GM23338 (cell line): ENCODE measurements at regions not wholly inside any gene's neighbourhood (a gene's known extent, or its start where the extent isn't known, plus 50 kb on each side); places are given as distances from the start of the nearest gene placed in this dataset.

Experiments used
- ATAC-seq: fragments of 200-7000 bp; cut with Tn5 transposase; 3 replicates; pipeline ENCODE4 v1.9.1; 2020
- DNase-seq: peaks from one replicate; pipeline ENCODE4 v3.0.0-alpha.2; 2015; ENCODE audit warnings: low spot score
- H2AFZ ChIP-seq: fragments of 200-600 bp; sonication (generic); 2 replicates; pipeline ENCODE4 v1.8.0; 2016; ENCODE audit warnings: antibody characterized with exemption, mild to moderate bottlenecking, moderate library complexity
- H3F3A ChIP-seq: fragments of 200-600 bp; sonication (generic); replicated peaks from 2 replicates; pipeline ENCODE4 v1.8.0; 2017; ENCODE audit warnings: antibody characterized with exemption, mixed run types, low read depth
- H3K27ac ChIP-seq: fragments of 200-600 bp; sonication (generic); 2 replicates; pipeline ENCODE4 v1.6.1; 2016; ENCODE audit warnings: low read depth
- H3K27me3 ChIP-seq: fragments of 200-600 bp; sonication (generic); 2 replicates; pipeline ENCODE4 v1.8.0; 2016; ENCODE audit warnings: mild to moderate bottlenecking, mixed run types, moderate library complexity; ENCODE audit not compliant: insufficient read depth
- H3K36me3 ChIP-seq: fragments of 200-600 bp; sonication (generic); 2 replicates; pipeline ENCODE4 v1.8.0; 2016; ENCODE audit warnings: mild to moderate bottlenecking; ENCODE audit not compliant: insufficient read depth
- H3K4me1 ChIP-seq: fragments of 200-600 bp; sonication (generic); 2 replicates; pipeline ENCODE4 v1.8.0; 2016; ENCODE audit warnings: mild to moderate bottlenecking, moderate library complexity; ENCODE audit not compliant: insufficient read depth
- H3K4me2 ChIP-seq: fragments of 200-600 bp; sonication (generic); 2 replicates; pipeline ENCODE4 v1.7.1; 2017; ENCODE audit warnings: mixed run types
- H3K4me3 ChIP-seq: fragments of 200-600 bp; sonication (generic); 2 replicates; pipeline ENCODE4 v1.6.1; 2016; ENCODE audit warnings: mixed run types
- H3K79me2 ChIP-seq: fragments of 200-600 bp; sonication (generic); replicated peaks from 2 replicates; pipeline ENCODE4 v1.8.0; 2017; ENCODE audit warnings: mild to moderate bottlenecking; ENCODE audit not compliant: insufficient read depth
- H3K9me2 ChIP-seq: fragments of 200-600 bp; sonication (generic); 2 replicates; pipeline ENCODE4 v1.8.0; 2017; ENCODE audit not compliant: insufficient read depth
- H4K20me1 ChIP-seq: fragments of 200-600 bp; sonication (generic); replicated peaks from 2 replicates; pipeline ENCODE4 v1.8.0; 2017; ENCODE audit warnings: mild to moderate bottlenecking; ENCODE audit not compliant: insufficient read depth
- H3K27ac Mint-ChIP-seq: 2 replicates; pipeline ENCODE4 v1.8.0; 2020; ENCODE audit warnings: inconsistent platforms, mild to moderate bottlenecking, moderate library complexity, mixed read lengths
- H3K27me3 Mint-ChIP-seq: 3 replicates; pipeline ENCODE4 v1.8.0; 2022; ENCODE audit warnings: low read depth, mild to moderate bottlenecking, moderate library complexity, mixed read lengths, inconsistent platforms; ENCODE audit not compliant: insufficient read depth, poor library complexity
- H3K36me3 Mint-ChIP-seq: 3 replicates; pipeline ENCODE4 v1.8.0; 2021; ENCODE audit warnings: low read depth, mild to moderate bottlenecking, inconsistent platforms, moderate library complexity, mixed read lengths
- H3K4me1 Mint-ChIP-seq: 3 replicates; pipeline ENCODE4 v1.8.0; 2020; ENCODE audit warnings: mild to moderate bottlenecking, inconsistent platforms, mixed read lengths
- H3K4me3 Mint-ChIP-seq: 3 replicates; pipeline ENCODE4 v1.8.0; 2021; ENCODE audit warnings: moderate library complexity, mild to moderate bottlenecking, inconsistent platforms, mixed read lengths
- H3K9me3 Mint-ChIP-seq: 3 replicates; pipeline ENCODE4 v1.8.0; 2020; ENCODE audit warnings: moderate library complexity, mild to moderate bottlenecking, inconsistent platforms, mixed read lengths
- NANOG ChIP-seq: IDR thresholded peaks from 2 replicates; pipeline ENCODE4 v1.6.1; 2016; ENCODE audit warnings: antibody characterized with exemption, borderline replicate concordance
- TF ChIP-seq, protein P1 (sequence below): fragments of 250-450 bp; sonication (Bioruptor Pico); IDR thresholded peaks from 2 replicates; pipeline ENCODE4 v1.5.0; 2020; ENCODE audit warnings: mild to moderate bottlenecking, moderate library complexity
- TF ChIP-seq, protein P2 (sequence below): IDR thresholded peaks from one replicate; pipeline ENCODE4 v1.6.1; 2018; ENCODE audit warnings: antibody characterized with exemption; ENCODE audit not compliant: unreplicated experiment

DNA sequence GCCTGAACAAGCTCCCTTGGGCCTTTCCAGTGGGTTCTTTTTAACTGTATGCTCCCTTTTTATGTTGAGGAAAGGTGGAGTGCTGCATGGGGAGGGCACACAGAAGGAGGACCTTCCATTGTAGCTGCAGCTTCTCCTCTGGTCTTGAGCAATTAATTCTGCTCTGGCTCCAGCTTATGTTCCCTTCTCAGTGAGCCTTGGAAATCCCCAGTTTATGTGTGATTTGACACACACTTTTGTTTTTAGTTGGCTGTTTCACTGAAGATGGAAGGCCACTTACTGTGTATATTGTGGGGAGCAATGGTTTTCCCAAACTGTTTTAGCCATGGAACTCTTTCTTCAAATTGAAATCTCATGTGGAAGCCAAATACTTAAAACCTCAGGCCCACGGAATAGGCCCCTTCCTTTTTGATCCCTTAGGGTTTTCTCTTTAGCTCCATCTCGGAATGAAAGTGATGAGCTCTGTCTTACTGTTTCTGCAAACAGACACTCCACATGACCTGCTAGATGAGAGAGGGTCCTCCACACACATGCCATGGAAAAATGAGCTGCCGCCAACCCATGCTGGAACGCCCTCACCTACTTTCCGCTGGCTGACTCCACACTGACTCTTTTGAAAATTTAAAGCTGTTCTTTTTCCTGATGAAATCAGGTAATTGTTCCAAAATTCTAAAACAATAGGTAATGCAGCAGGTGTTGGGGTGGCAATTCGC lies 280.9 kb upstream of the SIX2 start (continued):
- TF ChIP-seq, protein P1, sequence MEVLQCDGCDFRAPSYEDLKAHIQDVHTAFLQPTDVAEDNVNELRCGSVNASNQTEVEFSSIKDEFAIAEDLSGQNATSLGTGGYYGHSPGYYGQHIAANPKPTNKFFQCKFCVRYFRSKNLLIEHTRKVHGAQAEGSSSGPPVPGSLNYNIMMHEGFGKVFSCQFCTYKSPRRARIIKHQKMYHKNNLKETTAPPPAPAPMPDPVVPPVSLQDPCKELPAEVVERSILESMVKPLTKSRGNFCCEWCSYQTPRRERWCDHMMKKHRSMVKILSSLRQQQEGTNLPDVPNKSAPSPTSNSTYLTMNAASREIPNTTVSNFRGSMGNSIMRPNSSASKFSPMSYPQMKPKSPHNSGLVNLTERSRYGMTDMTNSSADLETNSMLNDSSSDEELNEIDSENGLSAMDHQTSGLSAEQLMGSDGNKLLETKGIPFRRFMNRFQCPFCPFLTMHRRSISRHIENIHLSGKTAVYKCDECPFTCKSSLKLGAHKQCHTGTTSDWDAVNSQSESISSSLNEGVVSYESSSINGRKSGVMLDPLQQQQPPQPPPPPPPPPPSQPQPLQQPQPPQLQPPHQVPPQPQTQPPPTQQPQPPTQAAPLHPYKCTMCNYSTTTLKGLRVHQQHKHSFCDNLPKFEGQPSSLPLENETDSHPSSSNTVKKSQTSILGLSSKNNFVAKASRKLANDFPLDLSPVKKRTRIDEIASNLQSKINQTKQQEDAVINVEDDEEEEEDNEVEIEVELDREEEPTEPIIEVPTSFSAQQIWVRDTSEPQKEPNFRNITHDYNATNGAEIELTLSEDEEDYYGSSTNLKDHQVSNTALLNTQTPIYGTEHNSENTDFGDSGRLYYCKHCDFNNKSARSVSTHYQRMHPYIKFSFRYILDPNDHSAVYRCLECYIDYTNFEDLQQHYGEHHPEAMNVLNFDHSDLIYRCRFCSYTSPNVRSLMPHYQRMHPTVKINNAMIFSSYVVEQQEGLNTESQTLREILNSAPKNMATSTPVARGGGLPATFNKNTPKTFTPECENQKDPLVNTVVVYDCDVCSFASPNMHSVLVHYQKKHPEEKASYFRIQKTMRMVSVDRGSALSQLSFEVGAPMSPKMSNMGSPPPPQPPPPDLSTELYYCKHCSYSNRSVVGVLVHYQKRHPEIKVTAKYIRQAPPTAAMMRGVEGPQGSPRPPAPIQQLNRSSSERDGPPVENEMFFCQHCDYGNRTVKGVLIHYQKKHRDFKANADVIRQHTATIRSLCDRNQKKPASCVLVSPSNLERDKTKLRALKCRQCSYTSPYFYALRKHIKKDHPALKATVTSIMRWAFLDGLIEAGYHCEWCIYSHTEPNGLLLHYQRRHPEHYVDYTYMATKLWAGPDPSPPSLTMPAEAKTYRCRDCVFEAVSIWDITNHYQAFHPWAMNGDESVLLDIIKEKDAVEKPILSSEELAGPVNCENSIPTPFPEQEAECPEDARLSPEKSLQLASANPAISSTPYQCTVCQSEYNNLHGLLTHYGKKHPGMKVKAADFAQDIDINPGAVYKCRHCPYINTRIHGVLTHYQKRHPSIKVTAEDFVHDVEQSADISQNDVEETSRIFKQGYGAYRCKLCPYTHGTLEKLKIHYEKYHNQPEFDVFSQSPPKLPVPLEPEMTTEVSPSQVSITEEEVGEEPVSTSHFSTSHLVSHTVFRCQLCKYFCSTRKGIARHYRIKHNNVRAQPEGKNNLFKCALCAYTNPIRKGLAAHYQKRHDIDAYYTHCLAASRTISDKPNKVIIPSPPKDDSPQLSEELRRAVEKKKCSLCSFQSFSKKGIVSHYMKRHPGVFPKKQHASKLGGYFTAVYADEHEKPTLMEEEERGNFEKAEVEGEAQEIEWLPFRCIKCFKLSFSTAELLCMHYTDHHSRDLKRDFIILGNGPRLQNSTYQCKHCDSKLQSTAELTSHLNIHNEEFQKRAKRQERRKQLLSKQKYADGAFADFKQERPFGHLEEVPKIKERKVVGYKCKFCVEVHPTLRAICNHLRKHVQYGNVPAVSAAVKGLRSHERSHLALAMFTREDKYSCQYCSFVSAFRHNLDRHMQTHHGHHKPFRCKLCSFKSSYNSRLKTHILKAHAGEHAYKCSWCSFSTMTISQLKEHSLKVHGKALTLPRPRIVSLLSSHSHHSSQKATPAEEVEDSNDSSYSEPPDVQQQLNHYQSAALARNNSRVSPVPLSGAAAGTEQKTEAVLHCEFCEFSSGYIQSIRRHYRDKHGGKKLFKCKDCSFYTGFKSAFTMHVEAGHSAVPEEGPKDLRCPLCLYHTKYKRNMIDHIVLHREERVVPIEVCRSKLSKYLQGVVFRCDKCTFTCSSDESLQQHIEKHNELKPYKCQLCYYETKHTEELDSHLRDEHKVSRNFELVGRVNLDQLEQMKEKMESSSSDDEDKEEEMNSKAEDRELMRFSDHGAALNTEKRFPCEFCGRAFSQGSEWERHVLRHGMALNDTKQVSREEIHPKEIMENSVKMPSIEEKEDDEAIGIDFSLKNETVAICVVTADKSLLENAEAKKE (CRISPR knock-in tag): no peak

DNA sequence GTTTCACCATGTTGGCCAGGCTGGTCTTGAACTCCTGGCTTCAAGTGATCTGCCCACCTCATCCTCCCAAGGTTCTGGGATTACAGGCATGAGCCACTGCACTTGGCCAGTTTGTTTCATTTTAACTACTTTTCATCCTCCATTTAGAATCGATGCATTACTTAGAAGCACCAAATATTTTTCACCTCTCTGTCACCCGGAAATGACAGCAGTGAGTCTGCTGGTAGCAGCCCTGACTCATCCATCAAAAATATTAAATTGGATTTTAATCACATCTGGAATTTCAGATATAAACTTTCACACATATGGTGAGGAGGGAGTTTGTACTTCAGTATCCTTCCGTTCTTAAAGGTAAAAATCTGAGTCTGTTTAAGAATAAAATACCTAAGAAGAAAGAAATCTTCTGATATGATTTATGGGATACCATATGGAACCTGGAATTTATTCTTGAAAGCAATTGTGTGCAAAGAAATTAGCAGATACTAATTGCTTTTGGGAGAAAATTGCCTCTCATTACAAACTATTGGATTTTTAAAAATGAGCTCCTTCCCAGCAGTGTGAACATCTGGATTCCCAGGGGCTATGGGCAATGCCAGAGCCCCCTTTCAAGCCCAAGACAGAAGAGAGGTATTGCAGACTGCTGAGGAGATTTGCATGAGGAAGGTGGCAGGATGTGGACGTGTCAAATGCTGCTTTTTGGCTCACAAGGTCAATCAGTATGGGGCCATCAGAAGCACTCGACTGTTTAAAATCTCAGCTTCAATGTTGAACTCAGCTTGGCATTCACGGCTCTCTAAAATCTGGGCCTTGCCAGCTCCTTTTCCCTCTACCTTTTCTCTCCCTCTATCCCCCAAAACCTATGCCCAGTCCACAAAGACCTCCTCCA lies 279.5 kb upstream of the SIX2 start:
- Histone ChIP-seq H3K4me1 (no peaks in the 10 kb centered on the region), H4K20me1 (no peaks in the 10 kb centered on the region), H3K4me3 (no peak overlapping the region), H2AFZ (no peak overlapping the region), H3K27me3 (no peaks in the 10 kb centered on the region), H3K36me3 (no peaks in the 10 kb centered on the region; the same call in 1 of the 2 replicates), H3K4me2 (no peak overlapping the region), H3F3A (no peaks in the 10 kb centered on the region), H3K27ac (no peak overlapping the region), H3K79me2 (no peaks in the 10 kb centered on the region), H3K9me2 (peaks cover 4% of the 10 kb centered on the region; the same call in 1 of the 2 replicates)
- no peak for DNase-seq
- Mint-ChIP-seq H3K27ac (no peak overlapping the region), H3K4me1 (no peaks in the 10 kb centered on the region), H3K36me3 (peaks cover 11% of the 10 kb centered on the region; the same call in 2 of the 3 replicates), H3K4me3 (no peak overlapping the region), H3K9me3 (peaks cover 19% of the 10 kb centered on the region; the same call in 2 of the 3 replicates), H3K27me3 (peaks cover 6% of the 10 kb centered on the region)
- no peak for ATAC-seq
- TF ChIP-seq NANOG: no peak
- TF ChIP-seq, protein P2, sequence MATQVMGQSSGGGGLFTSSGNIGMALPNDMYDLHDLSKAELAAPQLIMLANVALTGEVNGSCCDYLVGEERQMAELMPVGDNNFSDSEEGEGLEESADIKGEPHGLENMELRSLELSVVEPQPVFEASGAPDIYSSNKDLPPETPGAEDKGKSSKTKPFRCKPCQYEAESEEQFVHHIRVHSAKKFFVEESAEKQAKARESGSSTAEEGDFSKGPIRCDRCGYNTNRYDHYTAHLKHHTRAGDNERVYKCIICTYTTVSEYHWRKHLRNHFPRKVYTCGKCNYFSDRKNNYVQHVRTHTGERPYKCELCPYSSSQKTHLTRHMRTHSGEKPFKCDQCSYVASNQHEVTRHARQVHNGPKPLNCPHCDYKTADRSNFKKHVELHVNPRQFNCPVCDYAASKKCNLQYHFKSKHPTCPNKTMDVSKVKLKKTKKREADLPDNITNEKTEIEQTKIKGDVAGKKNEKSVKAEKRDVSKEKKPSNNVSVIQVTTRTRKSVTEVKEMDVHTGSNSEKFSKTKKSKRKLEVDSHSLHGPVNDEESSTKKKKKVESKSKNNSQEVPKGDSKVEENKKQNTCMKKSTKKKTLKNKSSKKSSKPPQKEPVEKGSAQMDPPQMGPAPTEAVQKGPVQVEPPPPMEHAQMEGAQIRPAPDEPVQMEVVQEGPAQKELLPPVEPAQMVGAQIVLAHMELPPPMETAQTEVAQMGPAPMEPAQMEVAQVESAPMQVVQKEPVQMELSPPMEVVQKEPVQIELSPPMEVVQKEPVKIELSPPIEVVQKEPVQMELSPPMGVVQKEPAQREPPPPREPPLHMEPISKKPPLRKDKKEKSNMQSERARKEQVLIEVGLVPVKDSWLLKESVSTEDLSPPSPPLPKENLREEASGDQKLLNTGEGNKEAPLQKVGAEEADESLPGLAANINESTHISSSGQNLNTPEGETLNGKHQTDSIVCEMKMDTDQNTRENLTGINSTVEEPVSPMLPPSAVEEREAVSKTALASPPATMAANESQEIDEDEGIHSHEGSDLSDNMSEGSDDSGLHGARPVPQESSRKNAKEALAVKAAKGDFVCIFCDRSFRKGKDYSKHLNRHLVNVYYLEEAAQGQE: no peak
